B cell (primary cell): ENCODE measurements at regions not wholly inside any gene's neighbourhood (a gene's known extent, or its start where the extent isn't known, plus 50 kb on each side); places are given as distances from the start of the nearest gene placed in this dataset.
A peak's percentile ranks its signal among the peaks of the same experiment; 100 is the strongest.

Experiments
- ATAC-seq: fragments of 200-7000 bp; cut with Tn5 transposase; one replicate; pipeline ENCODE4 v1.10.0; 2021; ENCODE audit warnings: low read depth, mild to moderate bottlenecking, moderate number of reproducible peaks, moderate library complexity
- CTCF ChIA-PET: fragments of 350-600 bp; sonication (Branson Sonifier 250); formaldehyde crosslinking; loops from one replicate; lab custom pipeline; 2021; ENCODE audit warnings: antibody characterized with exemption, inconsistent platforms; lab: Charles Lee
- POLR2A ChIA-PET: fragments of 350-600 bp; sonication (Branson Sonifier 250); formaldehyde crosslinking; loops from one replicate; lab custom pipeline; 2021; ENCODE audit warnings: antibody characterized with exemption; lab: Charles Lee
- DNase-seq: peaks from one replicate; pipeline ENCODE4 v3.0.0; 2013
- H2AFZ ChIP-seq: 2 replicates; pipeline ENCODE4 v1.6.1; 2012; ENCODE audit warnings: mild to moderate bottlenecking, low read depth, low read length; ENCODE audit not compliant: insufficient read depth, poor library complexity, severe bottlenecking
- H3K27ac ChIP-seq, 2 donors: 1 replicate in 1 of 2; 2 replicates in 1 of 2; pipeline ENCODE4 v1.5.1; 2012 to 2013; ENCODE audit warnings: low read length in 2 of 2, mild to moderate bottlenecking in 2 of 2, moderate library complexity in 1 of 2
- H3K27me3 ChIP-seq, 4 experiments: fragments of 200-600 bp in 1 of 4; sonication (generic) in 1 of 4; replicated peaks in 1 of 4; 1 replicate in 2 of 4; 2 replicates in 2 of 4; pipeline versions ENCODE4 v1.6.1 to v1.7.0; 2013 to 2016; ENCODE audit warnings: low read length in 3 of 4, mild to moderate bottlenecking in 2 of 4, mixed read lengths in 1 of 4, moderate library complexity in 1 of 4; ENCODE audit not compliant: insufficient read depth in 4 of 4, control insufficient read depth in 3 of 4; ENCODE audit errors: control extremely low read depth in 1 of 4
- H3K36me3 ChIP-seq, 2 experiments: replicated peaks in 1 of 2; 1 replicate in 1 of 2; 2 replicates in 1 of 2; pipeline versions ENCODE4 v1.6.1 to v1.7.1; 2013; ENCODE audit warnings: low read length in 1 of 2; ENCODE audit not compliant: insufficient read depth in 2 of 2, control insufficient read depth in 1 of 2; ENCODE audit errors: control extremely low read depth in 1 of 2, extremely low read depth in 1 of 2
- H3K4me1 ChIP-seq, 2 donors: fragments of 200-600 bp in 1 of 2; sonication (generic) in 1 of 2; 1 replicate in 1 of 2; 2 replicates in 1 of 2; pipeline versions ENCODE4 v1.5.1 to v1.6.1; 2013 to 2017; ENCODE audit warnings: low read length in 2 of 2; ENCODE audit not compliant: control insufficient read depth in 2 of 2, insufficient read depth in 2 of 2
- H3K4me2 ChIP-seq: replicated peaks from 2 replicates; pipeline ENCODE3; 2012; ENCODE audit warnings: mild to moderate bottlenecking, low read depth, low read length; ENCODE audit not compliant: poor library complexity, severe bottlenecking
- H3K4me3 ChIP-seq, 5 experiments: fragments of 200-600 bp in 1 of 5; sonication (generic) in 1 of 5; 1 replicate in 3 of 5; 2 replicates in 2 of 5; pipeline versions ENCODE4 v1.5.1 to v1.7.0; 2011 to 2016; ENCODE audit warnings: low read length in 4 of 5, mild to moderate bottlenecking in 4 of 5, low read depth in 2 of 5, control low read depth in 1 of 5, moderate library complexity in 1 of 5; ENCODE audit not compliant: insufficient read depth in 1 of 5; ENCODE audit errors: control extremely low read depth in 1 of 5, extremely low read depth in 1 of 5
- H3K79me2 ChIP-seq: fragments of 200-600 bp; sonication (generic); one replicate; pipeline ENCODE4 v1.6.0; 2016; ENCODE audit warnings: low read length; ENCODE audit not compliant: control insufficient read depth, insufficient read depth
- H3K9ac ChIP-seq: fragments of 200-600 bp; sonication (generic); 2 replicates; pipeline ENCODE4 v1.6.1; 2017; ENCODE audit warnings: mild to moderate bottlenecking, low read length, moderate library complexity
- H3K9me3 ChIP-seq, 3 donors: one replicate each; pipeline versions ENCODE4 v1.6.1 to v1.7.1; 2013; ENCODE audit warnings: low read length in 2 of 3; ENCODE audit not compliant: control insufficient read depth in 2 of 3, insufficient read depth in 1 of 3; ENCODE audit errors: control extremely low read depth in 1 of 3
- H4K20me1 ChIP-seq: 2 replicates; pipeline ENCODE4 v1.6.0; 2012; ENCODE audit warnings: mild to moderate bottlenecking, low read length; ENCODE audit not compliant: insufficient read depth, control insufficient read depth, poor library complexity, severe bottlenecking
- H3K27ac Mint-ChIP-seq: one replicate; pipeline ENCODE4 v1.8.0; 2021; ENCODE audit warnings: mixed read lengths
- H3K27me3 Mint-ChIP-seq: one replicate; pipeline ENCODE4 v1.8.0; 2021; ENCODE audit warnings: mixed read lengths
- H3K4me1 Mint-ChIP-seq: one replicate; pipeline ENCODE4 v1.8.0; 2021; ENCODE audit warnings: mixed read lengths
- H3K4me3 Mint-ChIP-seq: one replicate; pipeline ENCODE4 v1.8.0; 2021; ENCODE audit warnings: mixed read lengths
- H3K9me3 Mint-ChIP-seq: one replicate; pipeline ENCODE4 v1.8.0; 2022; ENCODE audit warnings: mixed read lengths; ENCODE audit not compliant: insufficient read depth
- CTCF ChIP-seq: fragments of 200-600 bp; IDR thresholded peaks from one replicate; pipeline ENCODE4 v1.8.0; 2022; ENCODE audit warnings: antibody characterized with exemption, mild to moderate bottlenecking
- EZH2 ChIP-seq: IDR thresholded peaks from 2 replicates; pipeline ENCODE4 v1.6.1; 2012; ENCODE audit warnings: borderline replicate concordance, low read depth, mild to moderate bottlenecking, moderate library complexity, low read length; ENCODE audit not compliant: insufficient read depth, poor library complexity, severe bottlenecking
- WGBS: methylation state at CpG from one replicate; pipeline ENCODE4 v1.1.5; 2013; ENCODE audit warnings: missing lambda C conversion rate; ENCODE audit not compliant: insufficient coverage; 5-methylcytosine and 5-hydroxymethylcytosine counted together
- intact Hi-C: fragments of 100-400 bp; cut with micrococcal nuclease; formaldehyde crosslinking; loops from one replicate; pipeline ENCODE4 v1.10.0; 2022

- Mint-ChIP-seq H3K27me3 (no peaks in the 10 kb centered on the region), H3K9me3 (no peaks in the 10 kb centered on the region), H3K27ac (no peak overlapping the region), H3K4me1 (peaks cover 44% of the 10 kb centered on the region), H3K4me3 (peak overlapping the region; percentile 36)
- ATAC-seq (peak; percentile 41), DNase-seq (no peak)
- Histone ChIP-seq H2AFZ (no peak overlapping the region), H3K4me3 (no peak overlapping the region), H3K4me2 (peak overlapping the region; percentile 33), H4K20me1 (no peaks in the 10 kb centered on the region), H3K27ac (no peak overlapping the region), H3K36me3 (no peaks in the 10 kb centered on the region), H3K4me1 (peaks cover under 1 to 29% of the 10 kb centered on the region in 2 donors), H3K9ac (no peak overlapping the region), H3K79me2 (no peaks in the 10 kb centered on the region), H3K27me3 (no peaks in the 10 kb centered on the region), H3K9me3 (no peaks in the 10 kb centered on the region)
- TF ChIP-seq CTCF (no peak), EZH2 (no peak)
- WGBS = 100% methylated on average over 1 of the region's 4 CpGs
- ChIA-PET POLR2A (no interaction called here), CTCF (no interaction called here)
- intact Hi-C loops = no loop called here
These were observed 374.8 kb downstream of the EPHA4 start for GRCh38 chr2:221197225-221197856.

GRCh38 chr2:221198309-221198708 is 373.8 kb downstream of the EPHA4 start:
- Mint-ChIP-seq H3K4me3 (no peak overlapping the region), H3K9me3 (no peaks in the 10 kb centered on the region), H3K4me1 (peaks cover 54% of the 10 kb centered on the region), H3K27ac (no peak overlapping the region), H3K27me3 (no peaks in the 10 kb centered on the region)
- CTCF ChIA-PET = no interaction called here
- Histone ChIP-seq H3K27ac (no peak overlapping the region), H3K4me3 (no peak overlapping the region), H3K4me2 (peak overlapping the region; percentile 33), H3K4me1 (peaks cover 10 to 39% of the 10 kb centered on the region in 2 donors), H3K9me3 (no peaks in the 10 kb centered on the region), H3K79me2 (no peaks in the 10 kb centered on the region), H4K20me1 (no peaks in the 10 kb centered on the region), H3K36me3 (no peaks in the 10 kb centered on the region), H2AFZ (no peak overlapping the region), H3K27me3 (no peaks in the 10 kb centered on the region), H3K9ac (no peak overlapping the region)
- TF ChIP-seq EZH2 (no peak), CTCF (no peak)
- ATAC-seq = no peak
- DNase-seq = no peak
- intact Hi-C loops = no loop called here
- POLR2A ChIA-PET = no interaction called here
